ELR (cell line): ENCODE measurements at regions not wholly inside any gene's neighbourhood (a gene's known extent, or its start where the extent isn't known, plus 50 kb on each side); places are given as distances from the start of the nearest gene placed in this dataset.
"Not testable (repeated sequence)": the region's sequence is repeated elsewhere in the genome, so short reads cannot be mapped to it uniquely, and the experiment has no call there.

Experiments
- DNase-seq: peaks from one replicate; pipeline ENCODE4 v3.0.0-alpha.2; 2015; ENCODE audit warnings: low read depth

DNA sequence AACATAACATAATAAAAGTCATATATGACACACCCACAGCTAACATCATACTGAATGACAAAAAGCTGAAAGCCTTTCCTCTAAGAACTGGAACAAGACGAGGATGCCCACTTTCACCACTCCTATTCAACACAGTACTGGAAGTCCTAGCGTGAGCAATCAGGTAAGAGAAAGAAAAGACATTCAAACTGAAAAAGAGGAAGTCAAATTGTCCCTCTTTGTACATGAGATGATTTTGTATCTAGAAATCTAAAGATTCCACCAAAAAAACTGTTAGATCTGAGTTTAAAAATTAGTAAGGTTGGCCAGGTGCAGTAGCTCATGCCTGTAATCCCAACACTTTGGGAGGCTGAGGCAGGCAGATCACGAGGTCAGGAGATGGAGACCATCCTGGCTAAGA lies 70.1 kb upstream of the PROKR2 start:
- DNase-seq: not testable (repeated sequence)

DNA sequence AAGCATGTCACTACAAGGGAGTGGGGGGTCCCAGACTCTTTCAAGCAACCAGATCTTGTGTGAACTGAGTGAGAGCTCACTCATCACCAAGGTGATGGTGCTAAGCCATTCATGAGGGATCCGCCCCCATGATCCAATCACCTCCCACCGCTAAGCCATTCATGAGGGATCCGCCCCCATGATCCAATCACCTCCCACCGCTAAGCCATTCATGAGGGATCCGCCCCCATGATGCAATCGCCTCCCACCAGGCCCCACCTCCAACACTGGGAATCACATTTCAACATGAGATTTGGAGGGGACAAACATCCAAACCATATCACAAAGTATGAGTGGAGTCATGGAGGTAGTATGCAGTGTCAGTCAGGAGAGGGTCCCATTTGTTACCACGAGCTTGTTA lies 64.8 kb upstream of the PROKR2 start:
- not testable (repeated sequence) for DNase-seq

DNA sequence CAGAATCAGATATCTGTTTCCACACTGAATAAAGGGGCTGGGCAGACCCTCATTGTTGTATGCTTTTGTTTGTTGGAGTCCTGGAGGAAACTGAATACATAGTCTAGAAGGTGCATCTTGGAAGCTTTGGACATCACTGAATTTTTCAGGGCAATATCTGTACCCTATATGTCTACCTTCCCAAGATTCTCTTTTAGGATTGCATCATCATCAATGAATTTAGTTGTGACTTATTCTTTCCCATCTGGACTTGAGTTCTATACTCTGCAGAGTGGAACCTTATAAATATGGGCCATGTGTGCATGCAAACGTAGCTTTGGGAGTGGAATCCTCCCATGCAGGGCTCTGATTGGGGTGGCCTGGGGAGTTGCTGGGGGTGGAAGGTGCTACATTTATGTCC lies 60.7 kb upstream of the PROKR2 start:
- no peak for DNase-seq

DNA sequence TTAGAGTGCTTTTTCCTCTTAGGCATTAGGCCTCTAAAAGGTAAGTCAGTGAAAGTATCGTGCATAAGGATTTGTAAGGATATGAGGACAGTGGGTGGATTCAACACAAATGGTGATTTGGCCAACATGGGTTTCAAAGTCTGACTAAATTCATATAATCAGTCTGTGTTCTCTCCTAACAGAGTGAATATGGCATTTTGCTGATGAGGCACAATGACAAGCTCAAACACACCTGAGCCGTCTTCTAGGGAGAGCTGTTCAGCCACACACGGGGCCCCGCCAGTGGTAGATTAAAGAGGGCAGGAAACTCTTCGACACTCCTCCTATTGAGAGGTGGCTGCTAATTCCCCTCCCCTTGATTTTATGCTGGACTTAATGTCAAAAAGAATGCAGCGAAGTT lies 59.5 kb upstream of the PROKR2 start:
- DNase-seq: no peak

DNA sequence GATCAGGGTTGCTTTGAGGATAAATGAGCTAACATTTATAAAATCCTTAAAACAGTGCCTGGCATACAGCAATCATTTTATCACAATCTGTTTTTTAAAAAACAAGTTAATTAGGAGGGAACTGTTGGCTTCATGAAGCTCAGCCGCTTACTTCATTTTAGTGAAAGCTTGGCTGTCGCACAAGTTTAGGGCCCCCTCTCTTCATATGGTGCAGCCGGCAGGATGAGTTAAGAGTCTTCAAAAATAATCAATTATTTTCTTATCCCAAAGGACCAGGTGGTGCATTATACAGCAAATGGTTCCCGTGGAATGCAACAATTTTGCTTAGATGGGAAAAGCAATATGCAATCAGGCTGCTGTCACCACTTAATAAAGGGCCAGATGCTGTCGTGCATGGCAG lies 57.4 kb upstream of the PROKR2 start:
- no peak for DNase-seq

DNA sequence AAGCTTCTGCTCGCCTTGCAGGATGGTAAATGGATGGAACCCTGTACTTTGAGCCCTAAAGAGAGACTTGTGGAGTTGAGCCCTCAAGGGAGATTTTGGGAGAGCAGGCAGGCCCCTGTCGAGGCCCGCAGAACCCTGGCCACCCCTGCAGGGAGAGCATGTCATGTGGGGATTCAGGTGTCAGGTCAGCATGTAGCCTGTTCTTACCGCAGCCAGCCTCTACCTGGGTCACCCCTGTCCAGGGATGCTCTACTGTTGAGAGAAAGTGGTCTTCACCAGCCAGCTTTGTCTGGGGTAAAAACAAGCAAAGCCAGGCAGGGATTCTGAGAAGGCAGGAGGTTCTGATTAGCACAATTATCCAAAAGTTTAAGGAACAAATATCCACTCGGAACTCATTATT lies 55.6 kb upstream of the PROKR2 start:
- no peak for DNase-seq

DNA sequence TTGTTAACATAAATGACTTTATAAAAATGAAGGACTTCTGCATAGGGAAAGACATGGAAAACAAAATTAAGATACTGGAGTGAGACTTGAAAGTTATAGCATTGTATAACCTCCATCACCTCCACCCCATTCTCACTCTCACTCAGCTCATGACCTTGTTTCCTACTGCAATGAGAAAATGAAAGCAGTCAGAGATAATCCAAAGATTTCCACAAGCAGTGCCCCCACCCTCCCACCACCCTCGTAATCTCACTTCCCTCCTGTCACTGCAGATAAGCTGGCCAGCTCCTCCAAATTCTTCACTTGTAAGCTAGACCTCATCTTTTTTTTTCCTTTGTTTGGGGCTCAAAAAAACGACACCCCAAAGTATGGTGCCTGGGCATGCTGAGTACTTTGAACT lies 52.9 kb upstream of the PROKR2 start:
- DNase-seq: no peak
